Colonic mucosa (tissue), 4 donors: ENCODE measurements at regions not wholly inside any gene's neighbourhood (a gene's known extent, or its start where the extent isn't known, plus 50 kb on each side); places are given as distances from the start of the nearest gene placed in this dataset.

Source experiments
- DNase-seq: peaks from one replicate; pipeline ENCODE4 v3.0.0-alpha.2; 2020
- H3K27ac ChIP-seq: fragments of 200-600 bp; one replicate; pipeline ENCODE4 v1.8.0; 2021
- H3K27me3 ChIP-seq: fragments of 200-600 bp; one replicate; pipeline ENCODE4 v1.8.0; 2021
- H3K36me3 ChIP-seq: fragments of 200-600 bp; one replicate; pipeline ENCODE4 v1.8.0; 2021
- H3K4me1 ChIP-seq: fragments of 200-600 bp; one replicate; pipeline ENCODE4 v1.8.0; 2021; ENCODE audit warnings: mild to moderate bottlenecking
- H3K4me3 ChIP-seq: fragments of 200-600 bp; one replicate; pipeline ENCODE4 v1.8.0; 2021
- H3K9ac ChIP-seq, 2 donors: one replicate each; pipeline ENCODE4 v1.7.0; 2013; ENCODE audit warnings: control low read depth in 2 of 2, low read depth in 2 of 2, low read length in 2 of 2
- H3K9me3 ChIP-seq: fragments of 200-600 bp; one replicate; pipeline ENCODE4 v1.8.0; 2021
- intact Hi-C: fragments of 100-400 bp; cut with DNase I; formaldehyde crosslinking; loops from one replicate; pipeline ENCODE4 v1.14.1; 2022
- TF ChIP-seq, protein P1 (sequence below): fragments of 200-600 bp; IDR thresholded peaks from one replicate; pipeline ENCODE4 v1.8.0; 2022; ENCODE audit warnings: antibody characterized with exemption, mild to moderate bottlenecking
- donor health status: healthy.
- donor health status: DM: no; HTN: no; CAD: no.
- donor health status: DM: no; HTN: no; CAD: no.

DNA sequence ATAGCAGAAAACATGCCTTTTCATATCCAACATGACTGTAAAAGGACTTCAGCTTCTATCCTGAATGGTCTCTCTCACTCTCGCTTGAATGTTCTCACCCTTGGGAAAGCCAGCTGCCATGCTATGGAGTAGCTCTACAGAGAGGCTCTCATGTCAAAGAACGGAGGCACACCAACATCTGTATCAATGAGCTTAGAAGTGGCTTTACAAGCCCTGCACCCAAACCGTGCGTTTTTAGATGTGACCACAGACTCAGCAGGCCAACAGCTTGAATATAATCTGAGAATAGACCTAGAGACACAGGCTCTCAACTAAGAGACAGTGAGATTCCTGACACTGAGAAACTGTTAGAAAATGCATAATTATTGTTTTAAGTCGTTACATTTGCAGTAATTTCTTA lies 1231.6 kb upstream of the CDH9 start:
- H3K9me3 ChIP-seq: no peaks in the 10 kb centered on the region
- no peak overlapping the region for H3K27ac ChIP-seq
- no peaks in the 10 kb centered on the region for H3K4me1 ChIP-seq
- no peak for DNase-seq
- TF ChIP-seq, protein P1, sequence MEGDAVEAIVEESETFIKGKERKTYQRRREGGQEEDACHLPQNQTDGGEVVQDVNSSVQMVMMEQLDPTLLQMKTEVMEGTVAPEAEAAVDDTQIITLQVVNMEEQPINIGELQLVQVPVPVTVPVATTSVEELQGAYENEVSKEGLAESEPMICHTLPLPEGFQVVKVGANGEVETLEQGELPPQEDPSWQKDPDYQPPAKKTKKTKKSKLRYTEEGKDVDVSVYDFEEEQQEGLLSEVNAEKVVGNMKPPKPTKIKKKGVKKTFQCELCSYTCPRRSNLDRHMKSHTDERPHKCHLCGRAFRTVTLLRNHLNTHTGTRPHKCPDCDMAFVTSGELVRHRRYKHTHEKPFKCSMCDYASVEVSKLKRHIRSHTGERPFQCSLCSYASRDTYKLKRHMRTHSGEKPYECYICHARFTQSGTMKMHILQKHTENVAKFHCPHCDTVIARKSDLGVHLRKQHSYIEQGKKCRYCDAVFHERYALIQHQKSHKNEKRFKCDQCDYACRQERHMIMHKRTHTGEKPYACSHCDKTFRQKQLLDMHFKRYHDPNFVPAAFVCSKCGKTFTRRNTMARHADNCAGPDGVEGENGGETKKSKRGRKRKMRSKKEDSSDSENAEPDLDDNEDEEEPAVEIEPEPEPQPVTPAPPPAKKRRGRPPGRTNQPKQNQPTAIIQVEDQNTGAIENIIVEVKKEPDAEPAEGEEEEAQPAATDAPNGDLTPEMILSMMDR: no peak
- H3K36me3 ChIP-seq: no peaks in the 10 kb centered on the region
- no peak overlapping the region for H3K9ac ChIP-seq
- no peaks in the 10 kb centered on the region for H3K27me3 ChIP-seq
- intact Hi-C loops: no loop called here
- no peak overlapping the region for H3K4me3 ChIP-seq

DNA sequence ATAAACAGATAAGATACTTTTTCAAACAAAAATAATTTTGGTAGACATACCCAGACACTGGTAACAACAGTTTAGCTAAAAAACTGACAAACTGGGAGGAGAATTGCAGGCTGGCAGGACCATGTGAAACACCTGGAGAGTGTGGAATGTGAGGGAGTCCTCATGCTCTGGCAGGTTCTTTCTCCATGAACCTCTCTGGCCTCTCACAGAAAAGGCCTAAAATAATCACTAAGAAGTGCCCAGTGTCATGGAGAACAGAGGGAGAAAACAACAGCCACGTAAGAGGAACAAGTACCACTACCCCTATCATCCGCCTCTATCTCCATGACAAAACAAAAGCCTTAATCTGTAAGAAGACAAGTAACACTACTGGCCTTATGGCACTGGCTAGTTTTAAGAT lies 1227.5 kb upstream of the CDH9 start:
- H3K4me1 ChIP-seq: no peaks in the 10 kb centered on the region
- no peak for DNase-seq
- H3K9ac ChIP-seq: no peak overlapping the region
- H3K9me3 ChIP-seq: no peaks in the 10 kb centered on the region
- TF ChIP-seq, protein P1: no peak
- no peaks in the 10 kb centered on the region for H3K36me3 ChIP-seq
- H3K27me3 ChIP-seq: no peaks in the 10 kb centered on the region
- intact Hi-C loops: no loop called here
- no peak overlapping the region for H3K27ac ChIP-seq
- no peak overlapping the region for H3K4me3 ChIP-seq

DNA sequence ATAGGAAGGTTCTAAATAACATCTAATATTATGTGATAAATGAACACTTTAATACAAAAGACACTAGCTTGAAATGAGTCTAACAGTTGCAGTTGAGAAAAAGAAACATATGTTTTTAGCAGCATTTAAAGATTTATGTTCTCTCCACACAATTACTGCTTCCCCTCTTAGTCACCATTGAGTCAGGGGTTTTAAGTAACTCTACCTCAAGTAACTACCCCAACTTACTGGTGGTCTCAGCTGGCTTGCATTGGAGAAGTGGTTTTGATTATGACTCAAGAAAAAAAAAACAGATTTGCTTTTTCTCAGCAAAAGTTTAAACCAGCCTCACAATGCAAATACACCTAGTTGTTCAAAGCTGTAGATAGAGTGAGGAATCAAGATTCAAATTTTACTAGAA lies 1216.5 kb upstream of the CDH9 start:
- intact Hi-C loops: no loop called here
- Histone ChIP-seq H3K4me1 (no peaks in the 10 kb centered on the region), H3K9me3 (peaks cover 6% of the 10 kb centered on the region), H3K27ac (no peak overlapping the region), H3K36me3 (no peaks in the 10 kb centered on the region), H3K27me3 (no peaks in the 10 kb centered on the region), H3K4me3 (no peak overlapping the region), H3K9ac (no peak overlapping the region)
- no peak for DNase-seq
- TF ChIP-seq, protein P1: no peak

DNA sequence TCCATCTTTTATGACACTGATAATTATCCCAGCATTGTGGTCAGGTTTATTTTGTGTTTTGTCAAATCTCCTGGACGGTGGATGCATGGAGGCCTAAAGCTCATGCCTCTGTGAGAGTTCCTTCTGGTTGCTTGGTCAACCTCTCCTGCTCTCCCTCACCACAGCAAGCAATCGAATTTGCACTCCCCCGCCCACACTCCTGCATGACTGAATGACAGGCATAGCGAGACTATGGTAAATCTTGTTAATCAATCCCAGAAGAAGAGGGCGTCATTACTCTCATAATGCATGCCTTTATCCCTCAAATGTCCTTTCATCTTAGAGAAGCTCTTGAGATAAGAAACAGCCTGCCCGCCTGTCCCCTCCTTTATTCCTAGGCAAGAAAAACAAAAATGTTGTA lies 1215.0 kb upstream of the CDH9 start:
- H3K36me3 ChIP-seq: no peaks in the 10 kb centered on the region
- H3K9me3 ChIP-seq: peaks cover 6% of the 10 kb centered on the region
- no peaks in the 10 kb centered on the region for H3K4me1 ChIP-seq
- no peaks in the 10 kb centered on the region for H3K27me3 ChIP-seq
- TF ChIP-seq, protein P1: no peak
- intact Hi-C loops: no loop called here
- no peak overlapping the region for H3K4me3 ChIP-seq
- H3K27ac ChIP-seq: no peak overlapping the region
- H3K9ac ChIP-seq: no peak overlapping the region
- DNase-seq: no peak

DNA sequence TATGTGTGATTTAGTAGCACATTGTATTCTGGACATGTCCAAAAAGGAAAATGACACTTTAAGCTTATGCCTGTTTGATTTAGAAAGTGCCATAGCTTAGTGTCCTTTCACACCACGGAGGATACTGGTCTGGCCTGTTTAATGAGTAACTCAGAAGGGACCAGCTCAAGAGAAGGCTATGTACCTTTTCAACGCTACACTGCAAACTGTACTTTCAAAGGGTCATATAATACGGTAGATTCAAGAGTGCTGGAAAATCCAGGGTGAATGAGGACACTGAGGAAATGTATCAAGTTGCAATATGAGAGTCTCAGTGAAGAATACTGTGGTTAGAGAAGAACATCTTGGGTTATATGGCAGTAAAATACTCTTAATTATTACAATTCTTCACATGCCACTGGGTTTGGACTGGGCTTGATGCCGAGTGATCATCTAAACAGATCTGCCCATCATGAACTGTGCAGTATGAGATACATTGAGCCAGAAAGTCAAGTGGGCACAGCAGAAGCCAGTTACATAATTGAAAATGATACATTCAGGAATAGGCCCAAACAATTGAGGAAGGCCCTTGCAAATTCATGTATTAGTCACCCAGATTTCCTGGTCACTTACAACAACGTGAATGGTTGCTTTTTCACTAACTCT lies 1211.5 kb upstream of the CDH9 start:
- H3K4me1 ChIP-seq: no peaks in the 10 kb centered on the region
- intact Hi-C loops: no loop called here
- no peak overlapping the region for H3K4me3 ChIP-seq
- no peak overlapping the region for H3K9ac ChIP-seq
- DNase-seq: no peak
- no peaks in the 10 kb centered on the region for H3K27me3 ChIP-seq
- TF ChIP-seq, protein P1: no peak
- H3K27ac ChIP-seq: no peak overlapping the region
- H3K9me3 ChIP-seq: no peaks in the 10 kb centered on the region
- no peaks in the 10 kb centered on the region for H3K36me3 ChIP-seq
